ENCODE measurements at regions not wholly inside any gene's neighbourhood (a gene's known extent, or its start where the extent isn't known, plus 50 kb on each side); places are given as distances from the start of the nearest gene placed in this dataset.

DNA sequence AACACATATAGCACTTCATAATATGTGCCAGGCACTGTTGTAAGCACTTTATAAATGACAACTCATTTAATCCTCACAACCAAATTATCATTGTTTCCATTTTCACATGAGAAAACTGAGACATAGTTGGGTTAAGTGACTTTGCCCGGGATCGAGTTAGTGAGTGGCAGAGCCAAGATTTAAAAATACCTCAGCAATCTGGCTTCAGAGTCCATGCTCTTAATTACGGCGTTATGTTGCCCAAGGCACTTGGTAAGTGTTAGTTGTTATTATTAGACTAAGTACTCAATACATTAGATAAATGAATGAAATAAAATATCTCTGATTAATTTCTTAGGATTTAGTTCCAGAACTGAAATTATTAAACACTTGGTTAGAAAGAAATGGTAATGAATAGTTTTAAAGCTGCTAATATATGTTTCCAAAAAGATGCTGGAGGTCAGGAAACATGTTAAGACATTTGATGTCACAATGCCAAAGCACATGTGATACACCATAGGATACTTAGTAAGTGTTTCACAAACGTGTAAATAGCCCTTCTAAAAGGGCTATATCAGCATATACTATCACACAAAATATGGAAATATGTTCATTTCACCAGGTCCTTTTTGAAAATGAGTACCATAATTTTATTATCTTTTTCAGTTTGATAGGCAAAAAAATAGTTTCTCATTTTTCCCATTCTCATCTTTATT is 301.9 kb downstream of the GPAT3 start:
- TF ChIP-seq, protein P1, sequence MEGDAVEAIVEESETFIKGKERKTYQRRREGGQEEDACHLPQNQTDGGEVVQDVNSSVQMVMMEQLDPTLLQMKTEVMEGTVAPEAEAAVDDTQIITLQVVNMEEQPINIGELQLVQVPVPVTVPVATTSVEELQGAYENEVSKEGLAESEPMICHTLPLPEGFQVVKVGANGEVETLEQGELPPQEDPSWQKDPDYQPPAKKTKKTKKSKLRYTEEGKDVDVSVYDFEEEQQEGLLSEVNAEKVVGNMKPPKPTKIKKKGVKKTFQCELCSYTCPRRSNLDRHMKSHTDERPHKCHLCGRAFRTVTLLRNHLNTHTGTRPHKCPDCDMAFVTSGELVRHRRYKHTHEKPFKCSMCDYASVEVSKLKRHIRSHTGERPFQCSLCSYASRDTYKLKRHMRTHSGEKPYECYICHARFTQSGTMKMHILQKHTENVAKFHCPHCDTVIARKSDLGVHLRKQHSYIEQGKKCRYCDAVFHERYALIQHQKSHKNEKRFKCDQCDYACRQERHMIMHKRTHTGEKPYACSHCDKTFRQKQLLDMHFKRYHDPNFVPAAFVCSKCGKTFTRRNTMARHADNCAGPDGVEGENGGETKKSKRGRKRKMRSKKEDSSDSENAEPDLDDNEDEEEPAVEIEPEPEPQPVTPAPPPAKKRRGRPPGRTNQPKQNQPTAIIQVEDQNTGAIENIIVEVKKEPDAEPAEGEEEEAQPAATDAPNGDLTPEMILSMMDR (IDR thresholded peaks at IDR 0.05), result no peak
- no peak for TF ChIP-seq POLR2A (IDR thresholded peaks at IDR 0.05)
